HepG2 (cell line): ENCODE measurements at regions not wholly inside any gene's neighbourhood (a gene's known extent, or its start where the extent isn't known, plus 50 kb on each side); places are given as distances from the start of the nearest gene placed in this dataset.

ENCODE experiments used
- ATAC-seq: fragments of 200-7000 bp; cut with Tn5 transposase; 3 replicates; pipeline ENCODE4 v1.9.1; 2020; ENCODE audit warnings: mild to moderate bottlenecking, moderate library complexity
- BruUV-seq: library from RNA; stranded (reverse); fragments of 400-500 nt; replicated peaks from 2 replicates; lab custom pipeline; 2021; lab: Mats Ljungman, UMichigan
- CTCF ChIA-PET: fragments of 300-600 bp; formaldehyde crosslinking; extraction: SDS; loops from one replicate; lab custom pipeline; 2021; ENCODE audit warnings: low total read pairs, inconsistent platforms, low intra/inter-chr PET ratio; lab: Yijun Ruan, JAX
- POLR2A ChIA-PET: fragments of 350-600 bp; sonication (Branson Sonifier 250); formaldehyde crosslinking; loops from one replicate; lab custom pipeline; 2020; ENCODE audit warnings: antibody characterized with exemption, inconsistent platforms; lab: Yijun Ruan, JAX
- DNase-seq: peaks from one replicate; pipeline ENCODE4 v3.0.0-alpha.2; 2015; ENCODE audit warnings: low spot score
- FAIRE-seq: peaks from 3 replicates; lab custom pipeline; 2011; peaks lifted over from hg19 to GRCh38; lab: Jason Lieb, UNC
- H2AFZ ChIP-seq: one replicate; pipeline ENCODE4 v1.6.1; 2011; ENCODE audit warnings: low read length, inconsistent platforms
- H3K27ac ChIP-seq: fragments of 300-600 bp; 3 replicates; pipeline ENCODE4 v1.8.0; 2011; ENCODE audit warnings: mixed run types, mild to moderate bottlenecking, mixed read lengths, low read length, inconsistent platforms; ENCODE audit not compliant: insufficient read depth; ENCODE audit errors: extremely low read length
- H3K27me3 ChIP-seq, 2 experiments: fragments of 200-600 bp in 1 of 2; 2 replicates in 1 of 2; 3 replicates in 1 of 2; pipeline versions ENCODE4 v1.6.0 to v1.8.0; 2011; ENCODE audit warnings: low read length in 2 of 2, mild to moderate bottlenecking in 2 of 2, moderate library complexity in 2 of 2, inconsistent platforms in 1 of 2; ENCODE audit not compliant: insufficient read depth in 2 of 2, control insufficient read depth in 1 of 2
- H3K36me3 ChIP-seq, 2 experiments: fragments of 200-600 bp in 1 of 2; replicated peaks in 1 of 2; 2 replicates in 1 of 2; 3 replicates in 1 of 2; pipeline versions ENCODE4 v1.5.1 to v1.8.0; 2011; ENCODE audit warnings: low read length in 2 of 2, inconsistent platforms in 1 of 2; ENCODE audit not compliant: insufficient read depth in 2 of 2, control insufficient read depth in 1 of 2
- H3K4me1 ChIP-seq: 2 replicates; pipeline ENCODE4 v1.5.1; 2012; ENCODE audit warnings: low read length, inconsistent platforms; ENCODE audit not compliant: insufficient read depth
- H3K4me2 ChIP-seq: 2 replicates; pipeline ENCODE4 v1.6.0; 2011; ENCODE audit warnings: low read depth, low read length, inconsistent platforms
- H3K4me3 ChIP-seq, 3 experiments: fragments of 200-600 bp in 1 of 3; sonication (generic), shearing (Covaris generic) in 1 of 3; replicated peaks in 1 of 3; 2 replicates each; pipeline ENCODE4 v1.5.1; 2011 to 2016; ENCODE audit warnings: low read length in 3 of 3, inconsistent platforms in 2 of 3, low read depth in 2 of 3, mild to moderate bottlenecking in 2 of 3, control low read depth in 1 of 3, mixed read lengths in 1 of 3; ENCODE audit not compliant: insufficient read depth in 1 of 3
- H3K79me2 ChIP-seq: one replicate; pipeline ENCODE4 v1.6.1; 2011; ENCODE audit warnings: low read length, inconsistent platforms; ENCODE audit not compliant: insufficient read depth
- H3K9ac ChIP-seq: 2 replicates; pipeline ENCODE4 v1.6.0; 2011; ENCODE audit warnings: mild to moderate bottlenecking, low read depth, low read length, inconsistent platforms; ENCODE audit not compliant: insufficient read depth
- H3K9me3 ChIP-seq: 2 replicates; pipeline ENCODE4 v1.5.1; 2012; ENCODE audit warnings: mild to moderate bottlenecking, low read length
- H4K20me1 ChIP-seq: 2 replicates; pipeline ENCODE4 v1.6.0; 2011; ENCODE audit warnings: inconsistent platforms, mild to moderate bottlenecking, low read length, moderate library complexity; ENCODE audit not compliant: insufficient read depth
- DNMT3B ChIP-seq: conservative IDR thresholded peaks from 2 replicates; pipeline ENCODE4 v1.6.1; 2016; ENCODE audit warnings: missing biosample characterization, control low read depth
- ETV6 ChIP-seq: sonication (generic); formaldehyde crosslinking; conservative IDR thresholded peaks from 2 replicates; pipeline ENCODE4 v1.4.0; 2020; ENCODE audit warnings: missing genetic modification reagents
- HES4 ChIP-seq: sonication (generic); formaldehyde crosslinking; IDR thresholded peaks from 2 replicates; pipeline ENCODE4 v1.9.0; 2021; ENCODE audit warnings: mild to moderate bottlenecking, missing genetic modification reagents, borderline replicate concordance
- HNF4G ChIP-seq, 2 experiments: sonication (generic) in 1 of 2; formaldehyde crosslinking in 1 of 2; IDR thresholded peaks; 2 replicates each; pipeline versions ENCODE4 v1.4.0 to v1.6.1; 2011 to 2020; ENCODE audit warnings: borderline replicate concordance in 2 of 2, low read depth in 2 of 2, mild to moderate bottlenecking in 2 of 2, low read length in 1 of 2, missing genetic modification reagents in 1 of 2, moderate library complexity in 1 of 2
- HNRNPUL1 ChIP-seq: fragments of 200-400 bp; formaldehyde crosslinking; IDR thresholded peaks from 2 replicates; pipeline ENCODE4 v1.6.1; 2017; ENCODE audit warnings: low read depth, mild to moderate bottlenecking, low read length, moderate library complexity
- MTA1 ChIP-seq: sonication (generic); formaldehyde crosslinking; IDR thresholded peaks from 2 replicates; pipeline ENCODE4 v1.4.0; 2020; ENCODE audit warnings: missing genetic modification reagents, mild to moderate bottlenecking, borderline replicate concordance
- ZNF282 ChIP-seq: fragments of 450-650 bp; IDR thresholded peaks from 2 replicates; pipeline ENCODE4 v1.6.1; 2018; ENCODE audit not compliant: partially characterized antibody
- ZNF331 ChIP-seq: sonication (generic); formaldehyde crosslinking; IDR thresholded peaks from 2 replicates; pipeline ENCODE4 v1.4.0; 2020; ENCODE audit warnings: missing genetic modification reagents
- ZNF605 ChIP-seq: sonication (generic); formaldehyde crosslinking; IDR thresholded peaks from 2 replicates; pipeline ENCODE4 v1.8.0; 2022; ENCODE audit warnings: mild to moderate bottlenecking, missing genetic modification reagents
- ZNF737 ChIP-seq: sonication (generic); formaldehyde crosslinking; IDR thresholded peaks from 2 replicates; pipeline ENCODE4 v1.5.0; 2020; ENCODE audit warnings: missing genetic modification reagents, mild to moderate bottlenecking, borderline replicate concordance
- WGBS: methylation state at CpG from one replicate; pipeline ENCODE4 v1.1.6; 2017; ENCODE audit warnings: low lambda C conversion rate; 5-methylcytosine and 5-hydroxymethylcytosine counted together
- in situ Hi-C: cut with HindIII; loops from 2 replicates; pipeline ENCODE4 v1.10.0; 2017; ENCODE audit warnings: low pct_unique_long_range_greater_than_20kb; ENCODE audit not compliant: extremely low pct_ligation_motif_present
- intact Hi-C: fragments of 100-400 bp; cut with micrococcal nuclease; formaldehyde crosslinking; loops from one replicate; pipeline ENCODE4 v1.10.0; 2022; ENCODE audit not compliant: unreplicated experiment
- TF ChIP-seq, protein P1 (sequence below): sonication (generic); formaldehyde crosslinking; IDR thresholded peaks from 2 replicates; pipeline ENCODE4 v1.5.0; 2020; ENCODE audit warnings: mild to moderate bottlenecking, low read depth, missing genetic modification reagents, borderline replicate concordance

DNA sequence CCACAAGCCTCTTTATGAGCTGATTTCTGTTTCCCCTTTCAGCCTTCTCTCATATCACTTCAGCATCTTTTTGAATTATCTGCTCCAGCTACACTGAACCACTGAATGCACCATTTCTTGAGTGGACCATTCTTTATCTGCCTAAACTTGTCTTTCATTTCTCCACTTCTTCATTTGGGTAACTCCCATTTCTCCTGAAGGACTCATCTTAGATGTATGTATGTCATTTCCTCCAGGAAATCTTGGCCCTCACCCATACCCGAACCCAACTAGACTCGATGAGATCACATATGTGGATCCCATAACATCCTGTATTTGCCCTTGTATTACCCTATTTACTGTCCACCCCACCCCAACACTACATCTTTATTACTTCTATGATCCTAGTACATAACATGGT, 249.8 kb downstream of the KIF4B start (continued):
- TF ChIP-seq ZNF331 (no peak), ZNF605 (CRISPR knock-in tag) (no peak), ETV6 (CRISPR knock-in tag) (no peak), MTA1 (no peak), DNMT3B (CRISPR knock-in tag) (no peak), HNRNPUL1 (no peak), ZNF737 (CRISPR knock-in tag) (no peak)

DNA sequence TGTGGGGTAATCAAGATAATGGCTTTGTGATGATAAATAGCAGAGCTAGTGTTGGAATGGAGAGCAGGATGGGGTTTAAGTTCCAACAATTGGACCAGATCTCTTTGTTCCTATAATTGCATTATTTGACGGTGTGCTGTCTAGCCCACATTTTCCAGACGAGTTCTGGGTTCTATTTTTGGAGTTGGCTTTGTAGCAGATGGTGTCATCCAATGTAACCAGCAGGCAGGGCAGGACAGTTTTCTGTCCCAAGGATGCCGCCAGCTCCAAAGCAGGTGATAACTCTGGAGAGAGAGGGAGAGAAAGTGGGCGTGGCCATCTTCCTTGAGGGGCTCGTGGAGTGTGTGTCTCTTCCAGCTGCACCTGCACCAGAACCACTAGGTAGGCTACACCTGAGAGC, 251.3 kb downstream of the KIF4B start:
- in situ Hi-C loops = no loop called here
- DNase-seq (no peak), FAIRE-seq (no peak), ATAC-seq (no peak)
- TF ChIP-seq HNF4G (IDR thresholded peaks at IDR 0.05; ENCODE audit: borderline replicate concordance, low read depth, low read length) (no peak), HNF4G (CRISPR knock-in tag; IDR thresholded peaks at IDR 0.05; ENCODE audit: borderline replicate concordance, low read depth) (no peak), ZNF282 (no peak), HES4 (CRISPR knock-in tag) (no peak)
- TF ChIP-seq, protein P1, sequence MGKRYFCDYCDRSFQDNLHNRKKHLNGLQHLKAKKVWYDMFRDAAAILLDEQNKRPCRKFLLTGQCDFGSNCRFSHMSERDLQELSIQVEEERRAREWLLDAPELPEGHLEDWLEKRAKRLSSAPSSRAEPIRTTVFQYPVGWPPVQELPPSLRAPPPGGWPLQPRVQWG (CRISPR knock-in tag) = no peak
- Histone ChIP-seq H3K9ac (no peak overlapping the region), H3K4me1 (no peaks in the 10 kb centered on the region), H2AFZ (no peak overlapping the region), H3K9me3 (no peaks in the 10 kb centered on the region), H3K27ac (no peak overlapping the region), H3K4me2 (no peak overlapping the region), H3K36me3 (no peaks in the 10 kb centered on the region), H3K27me3 (no peaks in the 10 kb centered on the region), H3K79me2 (no peaks in the 10 kb centered on the region), H3K4me3 (no peak overlapping the region), H4K20me1 (no peaks in the 10 kb centered on the region)
- ChIA-PET CTCF (no interaction called here), POLR2A (no interaction called here)
- intact Hi-C loops = loop anchor here (10.0 kb wide), 1 partner anchor 120 kb away; no protein-coding TSS in a partner anchor
- no TSS peak for BruUV-seq
- WGBS = 0% methylated on average over 2 of the region's 5 CpGs
